ENCODE measurements at regions not wholly inside any gene's neighbourhood (a gene's known extent, or its start where the extent isn't known, plus 50 kb on each side); places are given as distances from the start of the nearest gene placed in this dataset.

GRCh38 chrX:101750744-101751143, 91.1 kb upstream of the ARMCX2 start:
- TF ChIP-seq PATZ1 (CRISPR knock-in tag; IDR thresholded peaks at IDR 0.05; ENCODE audit: borderline replicate concordance) = no peak
- TF ChIP-seq ZFP30 (CRISPR knock-in tag; IDR thresholded peaks at IDR 0.05) = no peak
- no peak for TF ChIP-seq POU6F1 (CRISPR knock-in tag; IDR thresholded peaks at IDR 0.05; ENCODE audit: borderline replicate concordance, low read depth)
- no peak for TF ChIP-seq CSDC2 (CRISPR knock-in tag; IDR thresholded peaks at IDR 0.05)
- no peak for TF ChIP-seq GLIS3 (CRISPR knock-in tag; IDR thresholded peaks at IDR 0.05)
- TF ChIP-seq CSRNP3 (CRISPR knock-in tag; IDR thresholded peaks at IDR 0.05) = no peak
- no peak for TF ChIP-seq CREB5 (CRISPR knock-in tag; IDR thresholded peaks at IDR 0.05; ENCODE audit: low read depth)
- TF ChIP-seq ZC3H10 (CRISPR knock-in tag; IDR thresholded peaks at IDR 0.05) = no peak
